ENCODE measurements at regions not wholly inside any gene's neighbourhood (a gene's known extent, or its start where the extent isn't known, plus 50 kb on each side); places are given as distances from the start of the nearest gene placed in this dataset.

DNA sequence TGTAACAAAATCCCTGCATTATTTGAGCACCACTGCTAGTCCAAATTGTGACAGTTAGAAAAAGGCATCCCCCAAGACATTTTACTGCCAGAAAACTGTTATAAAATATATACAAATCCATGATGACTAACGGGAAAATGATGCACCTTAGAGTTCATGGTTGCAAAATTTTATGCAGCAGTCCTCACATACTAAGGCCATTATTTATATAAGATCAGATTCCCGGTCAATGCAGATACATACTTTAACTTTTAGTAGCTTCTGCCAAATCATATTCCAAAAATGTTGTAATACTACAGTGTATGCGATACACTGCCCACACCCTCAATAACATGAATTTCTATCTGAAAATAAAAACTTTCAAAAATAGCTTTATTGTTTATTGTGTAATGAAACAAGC, 239.9 kb upstream of the ZNF32 start:
- no peak for DNase-seq

DNA sequence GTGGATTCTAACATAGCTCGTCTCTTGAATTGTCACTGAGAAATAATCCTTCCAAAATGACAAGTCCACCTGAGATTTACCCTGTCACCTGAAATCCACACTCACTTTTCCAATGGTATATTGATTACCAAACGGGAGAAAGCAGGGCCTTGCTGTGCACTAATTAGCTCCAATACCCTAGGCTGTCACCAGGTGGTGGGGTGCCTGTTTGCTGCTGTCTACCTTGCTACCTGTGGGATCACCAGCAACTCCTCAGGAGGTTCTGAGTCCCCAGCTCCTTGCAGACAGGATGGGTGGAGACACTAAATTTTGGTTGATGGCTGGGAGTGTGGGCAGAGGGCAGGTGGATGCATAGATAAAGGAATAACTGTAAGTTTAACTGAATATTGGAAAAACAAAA, 237.2 kb upstream of the ZNF32 start:
- no peak for DNase-seq

DNA sequence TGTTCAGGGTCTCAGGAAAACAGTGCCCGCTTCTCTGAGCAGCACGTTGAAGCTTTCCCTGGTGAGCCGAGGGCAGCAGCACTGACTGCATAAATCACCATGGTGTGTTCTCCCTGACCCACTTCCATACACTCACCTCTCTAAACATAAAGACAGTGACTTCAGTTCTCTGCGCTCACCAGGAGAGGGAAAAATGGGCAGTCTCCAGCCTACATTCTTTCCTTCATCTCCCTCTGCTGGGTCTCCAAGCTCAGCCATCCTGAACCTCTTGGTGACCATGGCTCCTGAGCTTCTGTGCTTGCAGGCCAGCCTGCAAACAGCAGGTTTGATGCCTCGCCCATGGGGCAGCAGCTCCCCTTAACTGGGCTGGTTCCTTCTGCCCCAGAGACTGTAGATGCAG, 236.6 kb upstream of the ZNF32 start:
- no peak for DNase-seq

DNA sequence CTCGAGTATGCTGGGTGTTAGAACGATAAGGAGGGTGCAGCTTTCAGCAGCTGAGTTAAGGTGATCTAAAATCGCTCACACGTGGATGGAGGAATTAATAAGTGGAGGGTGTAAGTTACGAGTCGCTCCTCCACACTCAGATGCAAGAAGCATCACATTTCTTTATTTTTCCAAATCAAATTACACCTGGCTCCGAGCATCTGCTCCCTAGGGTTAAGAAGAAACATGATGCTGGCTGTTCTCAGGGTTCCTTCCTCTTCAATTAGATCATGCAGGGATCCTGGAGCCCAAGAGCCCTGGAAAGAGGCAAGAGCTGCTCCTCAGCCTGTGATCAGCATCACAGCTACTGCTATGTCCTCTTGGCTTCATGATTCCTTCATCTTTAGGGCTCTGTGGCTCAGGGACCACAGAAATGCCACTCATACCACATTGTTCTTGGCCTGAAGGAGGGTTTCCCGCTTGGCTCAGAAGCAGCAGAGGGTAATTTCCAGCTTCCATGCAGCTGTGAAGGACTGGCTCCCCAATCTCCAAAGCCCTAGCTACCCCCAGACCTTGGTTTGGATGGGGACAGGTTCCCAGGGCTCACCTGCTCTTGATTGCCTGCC, 235.9 kb upstream of the ZNF32 start:
- no peak for DNase-seq

DNA sequence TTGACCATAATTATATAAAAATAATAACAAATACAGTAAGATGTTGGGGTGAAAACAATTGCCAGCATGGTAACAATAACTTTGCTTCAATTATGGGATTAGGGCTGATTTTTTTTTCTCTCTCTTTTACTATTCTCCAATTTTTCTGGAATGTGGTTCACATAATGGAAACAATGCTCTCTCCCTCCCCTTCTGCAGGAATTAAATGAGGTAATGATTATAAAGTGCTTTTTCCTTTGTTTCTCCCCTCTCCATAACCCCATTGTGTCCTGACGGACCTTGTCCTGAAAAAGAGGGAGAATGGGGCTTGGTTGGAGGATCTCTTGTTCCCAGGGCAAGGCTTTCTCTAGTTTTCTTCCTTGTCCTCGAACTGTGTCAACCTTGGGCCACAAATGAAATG, 234.0 kb upstream of the ZNF32 start:
- no peak for DNase-seq

DNA sequence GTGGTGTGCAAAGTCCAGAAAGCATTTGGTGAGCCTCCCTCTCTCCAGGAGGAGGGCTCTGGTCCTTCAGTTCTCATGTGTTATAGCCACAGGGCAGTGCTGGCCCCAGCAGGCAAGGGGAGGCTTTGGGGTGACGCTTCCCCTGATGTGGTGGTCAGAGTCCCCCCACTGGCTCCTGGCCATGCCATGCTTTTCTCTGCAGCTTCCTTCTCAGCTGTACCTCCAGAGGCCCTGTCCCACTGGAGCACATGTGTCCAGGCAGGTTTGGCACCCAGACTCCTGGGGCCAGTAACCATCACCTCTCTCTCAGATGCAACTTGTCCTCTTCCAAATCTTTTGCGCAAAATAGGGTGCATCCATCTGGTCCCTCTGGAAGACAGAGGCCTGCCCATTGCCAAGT, 233.0 kb upstream of the ZNF32 start:
- no peak for DNase-seq

DNA sequence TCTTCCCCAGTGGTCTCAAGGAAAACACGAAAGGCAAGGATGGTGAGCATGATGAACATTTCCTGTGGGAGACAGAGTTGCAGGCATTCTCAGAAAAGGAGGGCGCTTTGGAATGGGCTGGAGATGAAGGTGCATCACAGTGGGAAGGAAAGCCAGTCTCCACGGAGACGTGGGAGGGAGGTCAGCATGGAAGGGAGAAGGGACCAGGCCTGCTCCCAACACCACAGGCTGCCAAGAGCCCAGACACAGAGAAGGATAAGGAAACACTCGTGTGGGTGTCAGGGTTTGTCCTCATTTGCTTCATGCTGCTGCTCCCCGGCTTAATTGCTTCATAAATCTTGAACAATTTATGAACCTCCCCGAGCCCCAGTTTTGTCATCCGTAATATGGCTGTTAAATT, 231.5 kb upstream of the ZNF32 start:
- no peak for DNase-seq

DNA sequence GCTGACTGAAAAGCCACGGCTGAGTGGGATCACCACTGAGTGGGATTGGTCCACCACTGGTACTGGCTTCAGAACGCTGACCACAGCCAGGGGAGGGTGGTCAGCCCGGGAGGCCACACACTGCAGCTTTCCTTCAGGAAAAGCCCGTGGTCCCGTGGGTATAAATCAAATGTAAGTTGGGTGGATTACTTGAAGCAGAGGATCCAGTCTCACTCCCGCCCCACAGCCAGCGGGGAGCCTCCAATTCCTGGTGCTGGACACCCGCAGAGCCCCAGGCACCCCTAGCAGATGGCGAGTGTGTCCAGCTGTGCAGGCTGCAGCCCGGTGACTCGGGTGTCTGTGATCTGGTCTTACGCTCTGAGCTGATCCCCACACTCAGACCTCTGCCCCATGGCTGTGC, 231.1 kb upstream of the ZNF32 start:
- no peak for DNase-seq

DNA sequence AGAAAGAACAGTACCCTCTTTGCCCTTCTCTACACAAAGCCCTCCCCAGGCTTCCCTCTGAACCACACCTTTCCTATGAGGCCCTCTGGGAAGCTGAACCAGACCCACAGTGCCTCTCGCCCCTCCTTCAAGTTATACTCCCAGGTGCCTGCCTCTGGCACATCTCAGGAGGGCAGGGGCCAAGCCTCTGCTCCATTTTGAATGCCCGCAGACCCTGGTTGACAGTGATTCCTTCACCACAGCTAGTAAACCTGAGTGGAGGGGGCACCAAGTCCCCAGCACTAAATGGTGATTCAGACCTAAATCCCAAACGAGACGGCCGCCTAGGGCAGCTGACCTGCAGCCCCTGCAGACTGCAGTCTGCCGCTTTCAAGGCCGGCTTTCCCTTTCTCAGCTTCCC, 230.5 kb upstream of the ZNF32 start:
- DNase-seq: no peak

DNA sequence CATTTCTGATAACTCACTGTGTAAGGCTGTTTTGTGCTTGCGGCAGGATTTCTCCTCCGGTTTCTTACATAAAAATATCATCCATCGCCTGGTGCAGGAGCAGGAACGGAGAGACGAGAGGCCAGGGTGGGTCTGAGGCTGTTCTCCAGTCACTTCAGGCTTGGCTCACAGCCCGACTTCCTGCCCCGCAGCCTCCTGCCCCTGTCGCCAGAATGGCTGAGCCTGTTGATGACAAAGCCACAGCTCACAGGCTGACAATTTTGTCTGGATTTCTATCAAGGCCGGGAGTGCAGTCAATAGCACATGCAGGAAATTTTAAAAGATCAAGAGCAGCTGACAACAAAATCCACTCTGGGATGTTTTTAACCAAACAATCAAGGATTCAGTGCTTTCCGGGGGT, 229.7 kb upstream of the ZNF32 start:
- DNase-seq: no peak

DNA sequence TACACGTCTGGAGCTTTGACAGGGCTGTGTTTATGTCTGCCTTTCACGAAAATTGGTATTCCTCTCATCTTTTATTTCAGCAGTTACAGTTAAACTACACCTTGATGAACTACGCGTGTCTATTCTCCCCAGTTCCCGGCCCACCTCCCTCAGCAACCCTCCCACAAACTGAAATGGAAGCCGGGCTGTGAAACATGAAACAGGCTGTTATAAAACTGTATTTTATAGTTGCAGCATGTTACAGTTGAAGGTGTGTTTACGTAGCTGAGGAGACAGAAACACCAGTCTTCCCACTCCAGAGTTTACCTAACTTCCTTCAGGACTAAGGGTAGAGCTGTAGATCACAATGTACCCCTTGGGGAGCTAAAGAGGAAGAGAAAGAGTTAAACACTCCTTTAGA, 228.3 kb upstream of the ZNF32 start:
- DNase-seq: no peak

DNA sequence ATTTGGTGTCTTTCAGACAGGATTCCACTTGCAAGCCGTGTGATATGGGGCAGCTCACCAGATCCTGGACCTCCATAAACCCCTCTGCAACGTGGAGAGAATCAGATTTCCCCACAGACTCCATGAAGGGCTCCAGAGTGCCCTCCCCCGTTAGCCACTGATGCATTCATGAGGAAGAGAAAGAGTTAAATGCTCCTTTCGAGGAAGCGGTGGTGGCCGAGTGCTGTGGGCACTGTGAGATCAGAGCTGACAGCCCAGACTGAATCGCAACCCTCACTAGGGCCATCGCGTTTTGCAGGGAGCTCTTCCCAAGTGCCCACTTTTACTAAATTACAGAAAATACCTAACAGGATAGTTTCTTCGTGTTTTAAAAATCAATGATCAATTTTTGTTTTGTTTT, 226.3 kb upstream of the ZNF32 start:
- no peak for DNase-seq

DNA sequence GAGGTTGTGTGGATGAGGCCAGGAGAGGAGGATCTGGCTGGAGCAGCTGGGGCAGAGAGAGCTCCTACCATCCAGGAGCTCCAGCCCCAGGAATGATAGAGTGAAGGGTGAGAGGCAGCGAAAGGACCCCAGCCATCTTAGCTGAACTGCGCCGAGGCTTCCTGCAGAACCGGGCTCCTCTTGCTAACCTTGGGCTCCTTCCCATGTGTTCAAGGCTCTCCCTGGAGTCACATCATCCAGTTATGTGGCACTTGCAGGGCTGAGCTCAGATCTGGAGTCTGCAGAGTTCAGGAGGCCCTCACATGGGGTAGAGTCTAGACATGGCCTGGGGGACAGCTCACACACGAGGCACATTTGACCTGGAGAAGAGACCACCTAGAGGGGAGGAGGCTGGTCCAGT, 225.0 kb upstream of the ZNF32 start:
- no peak for DNase-seq

DNA sequence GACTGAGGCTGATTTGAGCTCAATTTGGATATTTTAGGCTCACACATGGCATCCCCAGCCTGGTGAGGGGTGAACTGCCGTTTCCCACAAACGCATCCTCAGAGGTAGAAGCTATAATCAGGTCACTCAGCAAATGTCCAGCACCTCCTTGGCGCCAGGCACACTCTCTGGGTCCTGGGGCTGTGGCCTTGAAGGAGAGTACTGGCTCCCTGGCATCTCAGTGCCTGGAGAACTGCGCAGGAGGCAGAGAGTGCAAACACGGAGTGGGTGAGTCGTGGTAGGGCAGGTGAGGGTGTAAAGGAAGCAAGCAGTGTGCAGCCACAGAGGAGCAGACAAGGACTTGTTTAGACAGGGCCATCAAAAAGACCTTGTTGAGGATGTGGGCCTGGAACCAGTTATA, 224.0 kb upstream of the ZNF32 start:
- no peak for DNase-seq

DNA sequence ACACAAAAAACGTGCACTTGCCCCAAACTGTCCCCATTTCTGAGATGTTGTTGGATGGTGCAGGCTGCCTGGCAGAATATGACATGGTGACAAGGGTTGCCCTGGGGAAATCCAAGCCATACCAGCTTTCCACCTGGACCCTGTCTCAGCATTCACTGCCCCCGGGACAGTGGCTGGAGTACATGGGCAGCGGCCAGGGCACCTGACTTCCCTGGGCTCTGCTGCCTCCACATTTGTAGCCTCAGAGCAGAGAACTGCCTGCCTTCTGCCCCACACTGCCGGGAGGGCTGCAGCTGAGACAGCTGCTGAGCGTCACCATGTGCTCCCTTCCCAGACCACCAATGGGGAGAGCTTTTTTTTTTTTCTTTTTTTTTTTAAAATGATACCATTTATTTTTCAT, 222.9 kb upstream of the ZNF32 start:
- DNase-seq: no peak

DNA sequence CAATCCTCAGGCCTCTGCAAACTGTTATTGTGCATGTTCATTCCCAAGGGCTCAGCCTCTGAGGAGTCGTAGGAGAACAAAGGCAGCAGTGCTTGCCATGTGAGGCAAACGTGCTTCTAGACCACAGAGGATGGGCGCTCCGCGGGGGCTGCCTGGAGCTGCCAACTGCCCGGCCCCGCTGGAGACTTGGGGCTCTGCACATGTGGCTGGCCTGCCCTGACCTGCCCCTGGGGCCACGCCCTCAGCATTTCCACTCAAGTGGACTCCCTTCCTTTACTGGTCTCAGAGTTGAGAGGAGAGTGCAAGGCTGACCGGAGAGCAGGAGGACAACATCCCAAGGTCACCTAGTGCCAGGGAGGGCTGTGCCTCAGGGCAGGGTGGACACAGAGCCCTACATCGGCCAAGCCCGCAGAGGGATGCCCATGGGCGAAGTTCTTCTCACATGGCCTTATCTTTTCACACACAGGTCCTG, 222.3 kb upstream of the ZNF32 start:
- no peak for DNase-seq

DNA sequence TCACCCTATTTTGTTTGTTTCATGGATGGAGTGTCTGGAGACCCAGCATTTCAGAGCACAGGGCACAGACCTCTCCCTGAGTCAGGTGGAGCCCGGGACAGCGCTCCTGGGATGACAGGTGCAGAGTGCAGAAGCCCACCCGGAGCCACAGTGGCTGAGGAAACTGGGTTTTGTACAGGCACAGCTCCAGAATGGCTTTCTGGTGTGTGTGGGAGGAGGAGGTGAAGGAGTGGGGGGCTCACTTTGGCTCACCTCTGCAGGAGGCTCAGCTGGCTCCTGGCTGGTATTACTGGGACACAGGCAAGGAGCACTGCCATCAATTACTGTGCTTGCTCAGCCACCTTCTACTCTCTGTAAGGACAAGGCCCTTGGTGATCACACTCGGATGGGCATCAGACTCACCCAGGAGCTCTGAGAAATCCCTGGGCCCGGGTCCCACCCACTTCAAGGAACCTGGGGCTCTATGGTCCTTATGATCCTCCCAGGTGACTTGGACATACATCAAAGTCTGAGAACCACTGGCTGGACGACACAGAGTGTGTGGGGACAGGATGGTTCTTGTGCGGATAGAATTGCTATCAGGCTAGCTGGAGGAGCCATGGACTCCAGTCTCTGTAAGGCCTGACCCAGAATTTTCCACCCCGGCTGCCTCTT, 221.1 kb upstream of the ZNF32 start:
- no peak for DNase-seq

DNA sequence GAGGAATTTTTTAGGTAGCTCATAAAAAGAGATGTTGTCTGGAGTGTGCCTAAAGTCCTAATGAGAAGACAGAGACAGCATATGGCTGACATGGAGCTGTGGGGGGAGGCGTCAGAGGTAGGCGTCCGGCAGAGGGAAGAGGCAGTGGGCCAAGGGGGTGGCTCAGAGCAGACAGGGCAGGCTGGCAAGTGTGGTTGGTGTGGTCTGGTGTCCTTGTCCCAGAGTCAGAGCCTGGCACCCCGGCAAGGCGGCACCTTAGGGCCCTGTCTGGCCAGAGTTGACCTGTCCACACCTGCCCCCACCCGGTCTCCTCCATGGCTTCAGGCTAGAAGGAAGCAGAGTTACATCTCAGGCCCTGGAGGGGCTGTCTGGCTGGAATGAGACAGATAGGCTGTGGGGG, 220.3 kb upstream of the ZNF32 start:
- no peak for DNase-seq

DNA sequence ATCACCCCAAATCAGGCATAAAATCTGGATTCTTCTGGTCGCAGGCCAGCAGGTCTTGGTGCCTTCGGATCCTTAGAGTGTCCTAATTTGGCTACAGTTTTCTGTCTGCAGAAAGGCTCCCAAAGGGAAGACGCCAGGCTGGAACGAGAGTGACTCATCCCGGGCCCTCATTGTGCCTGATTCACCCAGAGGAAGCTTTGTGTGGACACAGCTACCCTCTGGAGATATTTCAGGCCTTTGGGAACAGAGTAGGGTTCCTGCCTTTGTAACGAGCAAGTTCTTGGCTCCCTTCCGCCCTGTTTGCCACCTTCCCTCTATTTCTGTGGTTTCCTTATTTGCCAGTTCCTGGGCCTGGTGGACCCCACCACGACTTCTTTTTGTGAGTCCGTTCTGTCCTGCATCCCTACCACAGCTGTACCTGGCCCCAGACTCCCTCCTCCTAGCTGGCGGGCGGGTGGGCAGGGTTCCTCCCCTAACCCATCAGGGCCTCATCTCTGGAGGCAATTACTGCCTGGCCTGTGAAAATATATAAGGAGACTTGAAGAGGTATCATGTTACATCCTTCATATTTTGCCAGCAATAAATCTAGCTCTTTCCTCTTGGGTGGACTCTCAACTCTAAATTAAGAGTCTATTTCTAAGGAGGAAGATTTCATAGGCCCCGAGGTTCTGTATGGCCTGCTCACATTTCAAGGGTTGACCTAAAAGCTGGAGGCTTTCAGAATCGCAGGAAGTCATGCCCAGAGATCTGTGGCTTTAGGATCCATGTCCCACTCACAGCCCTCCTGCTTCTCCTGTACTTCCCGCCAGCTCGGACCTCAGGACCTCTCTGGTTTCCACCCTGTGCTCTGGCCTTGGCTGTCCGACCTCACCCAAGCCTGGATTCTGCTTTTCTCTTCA, 219.2 kb upstream of the ZNF32 start:
- DNase-seq: no peak

DNA sequence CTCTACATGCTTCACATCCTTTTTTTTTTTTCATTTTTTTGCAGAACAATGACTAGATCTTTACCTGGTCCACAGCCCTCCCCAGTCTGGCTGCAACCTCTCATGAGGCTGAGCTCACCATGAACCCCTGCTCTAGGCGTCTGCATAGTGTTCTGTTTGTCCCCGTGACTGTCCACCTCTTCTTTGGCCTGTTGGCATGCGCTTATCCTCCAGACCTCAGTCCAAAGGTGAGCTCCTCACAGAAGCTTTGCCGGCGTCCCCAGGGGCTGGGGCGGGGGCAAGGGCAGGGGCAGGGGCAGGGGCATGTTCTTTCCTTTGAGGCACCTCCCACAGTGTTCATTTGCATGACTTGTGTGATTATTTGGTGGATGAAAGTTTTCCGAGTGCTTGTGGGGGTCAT, 218.4 kb upstream of the ZNF32 start:
- DNase-seq: no peak

DNA sequence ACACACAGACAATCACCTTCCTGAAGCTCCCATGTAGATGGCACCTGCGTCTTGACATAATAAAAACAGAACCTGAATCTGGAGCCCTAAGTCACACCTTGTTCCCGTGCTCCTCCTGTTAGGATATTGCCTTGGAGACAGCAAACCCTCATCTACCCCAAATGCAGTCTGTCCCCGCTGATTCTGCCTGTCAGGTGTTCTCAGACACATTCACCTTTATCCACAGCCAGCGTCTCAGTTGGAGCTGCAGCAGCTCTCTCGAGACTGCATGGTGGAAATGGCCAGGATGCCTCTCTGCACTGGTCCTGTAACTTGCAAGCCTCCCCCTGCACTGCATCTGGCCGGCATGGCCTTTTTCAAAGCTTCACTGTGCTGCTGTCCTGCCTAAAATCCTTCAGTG, 218.0 kb upstream of the ZNF32 start:
- no peak for DNase-seq

DNA sequence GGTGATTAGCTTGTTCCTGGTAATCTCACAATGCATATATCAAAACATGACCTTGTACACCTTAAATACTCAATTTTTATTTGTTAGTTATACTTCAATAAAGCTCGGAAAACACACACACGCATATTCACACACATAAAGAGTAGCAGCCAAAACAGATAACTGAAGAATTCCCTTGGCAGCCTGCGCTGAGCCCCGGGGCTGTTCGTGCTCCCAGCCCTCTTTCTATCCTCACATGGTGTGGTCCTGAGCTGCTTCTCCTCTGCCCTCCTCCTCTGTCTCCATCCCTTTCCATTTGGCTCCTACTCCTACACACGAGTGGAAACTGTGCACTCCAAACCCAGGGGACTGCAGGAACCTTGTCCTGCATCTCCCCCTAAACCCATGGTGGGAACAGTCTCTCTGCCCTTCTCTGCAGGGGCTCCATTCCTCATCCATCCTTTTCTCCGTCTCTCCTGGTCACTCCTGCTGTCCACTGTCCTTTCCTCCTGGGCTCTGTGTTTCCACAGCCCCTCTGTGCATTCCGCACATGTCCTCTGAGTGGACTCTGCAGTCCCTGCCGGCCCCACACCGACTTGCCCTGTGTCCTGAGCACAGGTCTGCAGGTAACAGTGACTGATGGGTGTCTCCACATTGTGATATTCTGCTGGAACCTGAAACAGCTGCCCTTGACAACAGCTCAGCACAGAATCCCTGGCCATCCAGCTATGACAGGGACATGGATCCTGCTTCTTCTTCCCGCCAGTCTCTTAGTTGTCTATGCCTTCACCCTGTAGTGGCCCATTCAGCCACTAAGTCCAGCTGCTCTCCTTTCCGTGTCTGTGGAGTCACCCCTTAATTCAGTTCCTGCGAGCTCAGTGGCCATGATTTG, 216.8 kb upstream of the ZNF32 start:
- DNase-seq: no peak

DNA sequence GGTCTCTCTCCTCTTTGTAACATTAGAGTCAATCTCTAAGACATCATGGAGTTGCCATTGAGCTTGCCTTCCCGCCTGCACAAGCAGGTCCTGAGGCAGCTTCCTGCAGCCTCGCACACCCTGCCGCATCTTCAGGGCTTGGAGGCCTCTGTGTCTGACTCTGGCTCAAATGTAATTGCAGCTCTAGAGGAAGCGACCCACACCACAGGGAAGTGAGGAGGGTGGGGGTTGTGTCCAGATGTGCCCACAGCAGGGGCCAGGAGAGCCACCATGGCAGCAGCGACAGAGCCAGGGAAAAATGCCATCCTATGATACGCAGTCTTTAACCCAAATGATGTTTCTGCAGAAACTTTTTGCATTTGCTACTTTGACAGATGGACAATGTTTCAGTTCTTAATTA, 216.0 kb upstream of the ZNF32 start:
- DNase-seq: no peak

Data from suppressor macrophage (primary cell).